ENCODE measurements at regions not wholly inside any gene's neighbourhood (a gene's known extent, or its start where the extent isn't known, plus 50 kb on each side); places are given as distances from the start of the nearest gene placed in this dataset.

DNA sequence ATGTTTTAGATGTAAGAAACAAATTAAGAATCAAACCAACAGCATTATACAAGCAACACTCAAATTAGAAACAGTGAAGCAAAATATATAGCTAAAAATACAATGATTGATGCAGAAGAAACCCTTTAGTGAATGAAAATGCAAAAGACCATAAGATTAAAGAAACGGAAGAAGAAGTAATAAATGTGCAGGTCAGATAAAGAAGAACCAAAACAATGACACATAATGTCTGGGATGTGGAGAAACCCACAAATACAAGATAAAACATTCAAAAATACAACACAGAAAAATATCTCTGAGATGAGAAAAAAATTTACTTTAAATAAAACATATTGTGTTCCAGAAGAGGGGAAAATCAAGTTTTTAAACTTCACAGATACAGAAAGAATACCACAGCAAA is 73.4 kb upstream of the AVPR1A start:
- H3K36me3 ChIP-seq (ENCODE audit: control insufficient read depth, insufficient read depth, low read length), result no peaks in the 10 kb centered on the region
- ChIA-PET CTCF (no interaction called here), POLR2A (no interaction called here)
- H3K4me1 ChIP-seq (ENCODE audit: control insufficient read depth, insufficient read depth, low read length), result no peaks in the 10 kb centered on the region
- H3K9me3 ChIP-seq (ENCODE audit: control insufficient read depth, insufficient read depth, low read depth, low read length), result no peaks in the 10 kb centered on the region
- BruUV-seq (replicated peaks), result no TSS peak
- no peaks in the 10 kb centered on the region for H3K27me3 ChIP-seq (ENCODE audit: control insufficient read depth, insufficient read depth, low read length)
- DNase-seq (ENCODE audit: low read depth, low spot score), result no peak
- no peak for ATAC-seq
- no peak overlapping the region for H3K27ac ChIP-seq (ENCODE audit: low read length)
- intact Hi-C loops (cut with micrococcal nuclease; ENCODE audit: unreplicated experiment), result no loop called here
- in situ Hi-C loops (cut with HindIII; ENCODE audit: low pct_unique_long_range_greater_than_20kb, low sequenced_read_pairs), result no loop called here
- TF ChIP-seq SIN3A (IDR thresholded peaks at IDR 0.05; ENCODE audit: borderline replicate concordance, insufficient read depth, low read depth, low read length) (no peak), POLR2AphosphoS5 (IDR thresholded peaks at IDR 0.05; ENCODE audit: low read depth, low read length) (no peak), TCF7L2 (IDR thresholded peaks at IDR 0.05; ENCODE audit: low read depth, low read length) (no peak)
- TF ChIP-seq, protein P1, sequence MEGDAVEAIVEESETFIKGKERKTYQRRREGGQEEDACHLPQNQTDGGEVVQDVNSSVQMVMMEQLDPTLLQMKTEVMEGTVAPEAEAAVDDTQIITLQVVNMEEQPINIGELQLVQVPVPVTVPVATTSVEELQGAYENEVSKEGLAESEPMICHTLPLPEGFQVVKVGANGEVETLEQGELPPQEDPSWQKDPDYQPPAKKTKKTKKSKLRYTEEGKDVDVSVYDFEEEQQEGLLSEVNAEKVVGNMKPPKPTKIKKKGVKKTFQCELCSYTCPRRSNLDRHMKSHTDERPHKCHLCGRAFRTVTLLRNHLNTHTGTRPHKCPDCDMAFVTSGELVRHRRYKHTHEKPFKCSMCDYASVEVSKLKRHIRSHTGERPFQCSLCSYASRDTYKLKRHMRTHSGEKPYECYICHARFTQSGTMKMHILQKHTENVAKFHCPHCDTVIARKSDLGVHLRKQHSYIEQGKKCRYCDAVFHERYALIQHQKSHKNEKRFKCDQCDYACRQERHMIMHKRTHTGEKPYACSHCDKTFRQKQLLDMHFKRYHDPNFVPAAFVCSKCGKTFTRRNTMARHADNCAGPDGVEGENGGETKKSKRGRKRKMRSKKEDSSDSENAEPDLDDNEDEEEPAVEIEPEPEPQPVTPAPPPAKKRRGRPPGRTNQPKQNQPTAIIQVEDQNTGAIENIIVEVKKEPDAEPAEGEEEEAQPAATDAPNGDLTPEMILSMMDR (IDR thresholded peaks at IDR 0.05), result no peak
- TF ChIP-seq, protein P2, sequence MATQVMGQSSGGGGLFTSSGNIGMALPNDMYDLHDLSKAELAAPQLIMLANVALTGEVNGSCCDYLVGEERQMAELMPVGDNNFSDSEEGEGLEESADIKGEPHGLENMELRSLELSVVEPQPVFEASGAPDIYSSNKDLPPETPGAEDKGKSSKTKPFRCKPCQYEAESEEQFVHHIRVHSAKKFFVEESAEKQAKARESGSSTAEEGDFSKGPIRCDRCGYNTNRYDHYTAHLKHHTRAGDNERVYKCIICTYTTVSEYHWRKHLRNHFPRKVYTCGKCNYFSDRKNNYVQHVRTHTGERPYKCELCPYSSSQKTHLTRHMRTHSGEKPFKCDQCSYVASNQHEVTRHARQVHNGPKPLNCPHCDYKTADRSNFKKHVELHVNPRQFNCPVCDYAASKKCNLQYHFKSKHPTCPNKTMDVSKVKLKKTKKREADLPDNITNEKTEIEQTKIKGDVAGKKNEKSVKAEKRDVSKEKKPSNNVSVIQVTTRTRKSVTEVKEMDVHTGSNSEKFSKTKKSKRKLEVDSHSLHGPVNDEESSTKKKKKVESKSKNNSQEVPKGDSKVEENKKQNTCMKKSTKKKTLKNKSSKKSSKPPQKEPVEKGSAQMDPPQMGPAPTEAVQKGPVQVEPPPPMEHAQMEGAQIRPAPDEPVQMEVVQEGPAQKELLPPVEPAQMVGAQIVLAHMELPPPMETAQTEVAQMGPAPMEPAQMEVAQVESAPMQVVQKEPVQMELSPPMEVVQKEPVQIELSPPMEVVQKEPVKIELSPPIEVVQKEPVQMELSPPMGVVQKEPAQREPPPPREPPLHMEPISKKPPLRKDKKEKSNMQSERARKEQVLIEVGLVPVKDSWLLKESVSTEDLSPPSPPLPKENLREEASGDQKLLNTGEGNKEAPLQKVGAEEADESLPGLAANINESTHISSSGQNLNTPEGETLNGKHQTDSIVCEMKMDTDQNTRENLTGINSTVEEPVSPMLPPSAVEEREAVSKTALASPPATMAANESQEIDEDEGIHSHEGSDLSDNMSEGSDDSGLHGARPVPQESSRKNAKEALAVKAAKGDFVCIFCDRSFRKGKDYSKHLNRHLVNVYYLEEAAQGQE (IDR thresholded peaks at IDR 0.05; ENCODE audit: insufficient read depth in 1 of 2, low read depth in 2 of 2, low read length in 1 of 2), result no peak
- H3K4me3 ChIP-seq (ENCODE audit: low read depth in 2 of 2, low read length in 2 of 2), result no peak overlapping the region

DNA sequence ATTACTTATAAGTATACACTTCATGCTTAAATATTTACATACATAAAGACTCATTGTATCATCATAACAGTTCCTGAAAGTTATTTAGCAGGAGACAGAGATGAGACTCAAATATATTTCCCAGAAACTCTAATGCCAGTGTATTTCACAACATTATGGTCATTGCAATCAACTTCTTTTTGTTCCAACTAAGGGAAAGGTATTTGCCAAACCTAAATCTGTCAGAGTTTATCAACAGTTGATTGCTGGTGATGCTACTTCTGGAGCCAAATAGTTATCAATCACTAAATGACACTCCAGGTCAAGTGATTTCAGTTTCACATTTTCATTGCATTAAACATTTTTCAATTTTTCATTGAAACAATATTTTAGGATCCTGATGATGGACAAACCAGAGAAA is 72.1 kb upstream of the AVPR1A start:
- in situ Hi-C loops (cut with HindIII; ENCODE audit: low pct_unique_long_range_greater_than_20kb, low sequenced_read_pairs) (no loop called here), intact Hi-C loops (cut with micrococcal nuclease; ENCODE audit: unreplicated experiment) (no loop called here)
- ChIA-PET POLR2A (no interaction called here), CTCF (no interaction called here)
- Histone ChIP-seq H3K4me1 (ENCODE audit: control insufficient read depth, insufficient read depth, low read length) (no peaks in the 10 kb centered on the region), H3K4me3 (ENCODE audit: low read depth in 2 of 2, low read length in 2 of 2) (no peak overlapping the region), H3K27ac (ENCODE audit: low read length) (no peak overlapping the region), H3K36me3 (ENCODE audit: control insufficient read depth, insufficient read depth, low read length) (no peaks in the 10 kb centered on the region), H3K27me3 (ENCODE audit: control insufficient read depth, insufficient read depth, low read length) (no peaks in the 10 kb centered on the region), H3K9me3 (ENCODE audit: control insufficient read depth, insufficient read depth, low read depth, low read length) (no peaks in the 10 kb centered on the region)
- TF ChIP-seq TCF7L2 (IDR thresholded peaks at IDR 0.05; ENCODE audit: low read depth, low read length), result no peak
- TF ChIP-seq SIN3A (IDR thresholded peaks at IDR 0.05; ENCODE audit: borderline replicate concordance, insufficient read depth, low read depth, low read length), result no peak
- TF ChIP-seq, protein P2 (IDR thresholded peaks at IDR 0.05; ENCODE audit: insufficient read depth in 1 of 2, low read depth in 2 of 2, low read length in 1 of 2), result no peak
- TF ChIP-seq, protein P1 (IDR thresholded peaks at IDR 0.05), result no peak
- TF ChIP-seq POLR2AphosphoS5 (IDR thresholded peaks at IDR 0.05; ENCODE audit: low read depth, low read length), result no peak
- DNase-seq (ENCODE audit: low read depth, low spot score), result no peak
- BruUV-seq (replicated peaks), result no TSS peak
- ATAC-seq, result no peak
